ENCODE measurements at regions not wholly inside any gene's neighbourhood (a gene's known extent, or its start where the extent isn't known, plus 50 kb on each side); places are given as distances from the start of the nearest gene placed in this dataset.

DNA sequence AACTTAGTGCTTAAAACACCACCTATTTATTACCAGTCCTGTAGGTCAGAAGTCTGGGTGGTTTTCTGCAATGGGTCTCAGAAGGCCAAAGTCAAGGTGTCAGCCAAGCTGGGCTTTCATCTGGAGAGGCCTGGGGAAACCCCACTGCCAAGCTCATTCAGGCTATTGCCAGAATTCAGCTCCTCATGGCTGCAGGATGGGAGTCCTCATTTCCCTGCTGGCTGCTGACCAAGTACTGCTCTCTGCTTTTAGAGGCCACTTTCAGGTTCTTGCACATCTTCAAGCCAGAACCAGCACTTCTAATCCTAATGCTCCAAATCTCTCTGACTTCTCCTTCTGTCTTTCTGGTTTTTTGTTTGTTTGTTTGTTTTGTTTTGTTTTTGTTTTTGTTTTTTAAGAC is 109.3 kb downstream of the BCOR start:
- Mint-ChIP-seq H3K4me3 (no peak overlapping the region), H3K36me3 (ENCODE audit: low read depth) (no peaks in the 10 kb centered on the region), H3K4me1 (peaks cover 4% of the 10 kb centered on the region), H3K27ac (no peak overlapping the region), H3K27me3 (no peaks in the 10 kb centered on the region), H3K9me3 (no peaks in the 10 kb centered on the region)
- DNase-seq: no peak
- intact Hi-C loops (cut with micrococcal nuclease): no loop called here

DNA sequence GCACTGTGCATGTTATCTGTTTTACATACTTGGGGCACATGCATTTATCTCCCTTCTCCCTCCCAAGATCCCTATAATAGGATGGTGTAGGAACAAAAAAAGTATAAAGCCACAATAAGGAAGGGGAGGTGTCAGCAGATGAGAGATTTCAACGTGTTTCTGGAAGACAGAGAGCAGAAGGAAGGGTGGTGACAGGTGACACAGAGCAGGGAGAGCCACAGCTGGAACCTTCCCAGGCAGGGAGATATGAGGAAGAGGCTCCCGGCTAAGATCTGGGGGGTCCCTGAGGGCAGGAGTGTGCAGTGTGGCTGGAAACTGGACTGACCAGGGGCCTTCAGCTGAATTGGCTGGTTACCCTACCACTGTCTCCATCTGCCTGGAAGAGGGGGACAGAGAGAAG is 107.4 kb downstream of the BCOR start:
- Mint-ChIP-seq H3K27me3 (no peaks in the 10 kb centered on the region), H3K9me3 (no peaks in the 10 kb centered on the region), H3K4me3 (no peak overlapping the region), H3K4me1 (peaks cover 4% of the 10 kb centered on the region), H3K36me3 (ENCODE audit: low read depth) (no peaks in the 10 kb centered on the region), H3K27ac (no peak overlapping the region)
- DNase-seq: no peak
- intact Hi-C loops (cut with micrococcal nuclease): no loop called here

DNA sequence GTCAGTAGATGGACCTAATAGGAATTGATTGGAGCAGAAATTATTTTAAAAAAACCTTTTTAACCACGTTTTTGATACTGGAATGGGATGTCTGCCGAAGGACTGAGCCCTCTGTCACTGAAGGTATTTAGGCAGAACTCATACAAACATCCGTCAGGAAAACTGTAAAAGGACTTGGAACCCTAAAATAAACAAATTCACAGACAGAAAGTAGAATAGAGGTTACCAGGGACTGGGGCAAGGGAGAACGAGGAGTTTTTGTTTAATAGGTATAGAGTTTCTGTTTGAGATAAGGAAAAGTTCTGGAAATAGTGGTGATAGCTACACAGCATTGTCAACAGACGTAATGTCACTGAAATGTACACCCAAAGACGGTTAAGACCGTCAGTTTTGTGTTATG is 105.5 kb downstream of the BCOR start:
- peaks cover 6% of the 10 kb centered on the region for H3K4me1 Mint-ChIP-seq
- intact Hi-C loops (cut with micrococcal nuclease): no loop called here
- no peaks in the 10 kb centered on the region for H3K9me3 Mint-ChIP-seq
- H3K27ac Mint-ChIP-seq: no peak overlapping the region
- no peaks in the 10 kb centered on the region for H3K36me3 Mint-ChIP-seq (ENCODE audit: low read depth)
- no peak for DNase-seq
- no peak overlapping the region for H3K4me3 Mint-ChIP-seq
- no peaks in the 10 kb centered on the region for H3K27me3 Mint-ChIP-seq

DNA sequence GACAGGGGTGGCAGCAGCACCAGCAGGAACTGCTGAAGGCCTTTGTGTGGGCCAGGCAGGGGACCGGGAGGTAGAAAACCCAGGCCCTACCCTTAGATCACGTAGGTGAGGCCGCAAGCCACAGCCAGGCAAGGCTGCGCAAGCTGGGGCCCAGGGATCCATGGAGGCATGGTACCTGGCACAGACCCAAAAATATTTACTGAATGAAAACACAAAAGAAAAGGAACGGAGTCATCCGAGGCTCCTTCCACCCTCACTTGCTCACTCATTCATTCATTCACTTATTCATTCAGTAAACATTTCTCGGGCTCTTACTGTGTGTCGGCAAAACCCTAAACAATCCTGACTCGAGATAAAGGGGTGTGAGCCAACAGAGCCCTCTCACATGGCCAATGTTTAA is 102.3 kb downstream of the BCOR start:
- Mint-ChIP-seq H3K9me3 (no peaks in the 10 kb centered on the region), H3K4me1 (peaks cover 6% of the 10 kb centered on the region), H3K27me3 (no peaks in the 10 kb centered on the region), H3K4me3 (no peak overlapping the region), H3K27ac (no peak overlapping the region), H3K36me3 (ENCODE audit: low read depth) (no peaks in the 10 kb centered on the region)
- DNase-seq: no peak
- intact Hi-C loops (cut with micrococcal nuclease): no loop called here

DNA sequence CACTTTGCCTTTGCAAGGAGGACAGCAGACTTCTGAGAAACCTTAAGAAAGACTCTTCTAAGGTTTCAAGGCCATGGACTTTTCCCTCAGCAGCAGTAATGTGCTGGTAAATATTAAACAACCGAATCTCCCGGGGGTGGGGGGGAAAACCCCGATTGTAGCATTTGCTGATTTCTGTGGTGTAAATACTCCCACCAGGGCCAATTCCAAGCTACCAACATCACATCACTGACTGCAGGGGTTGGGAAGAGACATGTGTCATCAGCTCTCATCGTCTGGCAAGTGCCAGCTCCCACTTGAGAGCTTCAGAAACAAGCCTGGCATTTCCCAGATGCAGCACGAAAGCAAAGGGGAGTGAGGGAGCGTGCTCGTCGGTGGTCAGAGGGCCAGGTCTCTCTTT is 101.2 kb downstream of the BCOR start:
- Mint-ChIP-seq H3K36me3 (ENCODE audit: low read depth) (no peaks in the 10 kb centered on the region), H3K27ac (no peak overlapping the region), H3K4me1 (peaks cover 5% of the 10 kb centered on the region), H3K9me3 (no peaks in the 10 kb centered on the region), H3K4me3 (no peak overlapping the region), H3K27me3 (peaks cover 4% of the 10 kb centered on the region)
- intact Hi-C loops (cut with micrococcal nuclease): no loop called here
- no peak for DNase-seq

DNA sequence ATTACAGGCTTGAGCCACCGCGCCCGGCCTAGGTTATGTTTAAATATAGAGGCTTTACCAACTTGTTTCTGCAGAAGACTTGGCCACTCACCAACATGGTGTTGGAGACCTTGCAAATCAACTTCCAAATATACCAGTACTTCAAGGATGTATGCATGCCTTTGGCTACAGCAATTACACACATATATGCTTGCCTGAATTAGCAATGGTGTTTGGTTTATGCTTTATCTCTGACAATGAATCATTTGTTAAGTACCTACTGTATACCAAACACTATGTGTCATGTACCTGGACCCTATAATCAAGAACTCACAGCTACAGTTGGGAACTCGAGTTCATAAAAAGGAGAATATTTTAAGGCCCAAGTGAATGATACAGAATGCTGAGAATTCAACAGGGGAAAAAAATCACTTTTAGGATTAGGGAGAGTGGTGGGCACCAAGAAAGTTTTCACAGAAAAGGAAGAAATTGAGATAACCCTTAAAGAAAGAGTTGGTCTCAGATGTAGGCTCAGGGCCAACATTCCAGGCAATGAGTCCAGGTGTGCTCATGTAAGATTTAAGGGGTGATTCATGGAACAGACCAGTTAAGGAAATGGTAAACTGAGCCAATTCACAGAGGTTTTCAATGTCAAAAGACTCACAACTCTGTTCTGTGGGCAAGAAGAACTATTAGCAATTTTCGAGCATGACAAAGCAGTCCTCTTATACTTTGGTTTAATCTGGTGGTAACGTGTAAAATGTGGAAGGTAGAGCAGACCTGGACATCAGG is 98.9 kb downstream of the BCOR start:
- no peaks in the 10 kb centered on the region for H3K9me3 Mint-ChIP-seq
- H3K4me3 Mint-ChIP-seq: no peak overlapping the region
- no peaks in the 10 kb centered on the region for H3K36me3 Mint-ChIP-seq (ENCODE audit: low read depth)
- H3K4me1 Mint-ChIP-seq: peaks cover 9% of the 10 kb centered on the region
- DNase-seq: no peak
- peaks cover 6% of the 10 kb centered on the region for H3K27me3 Mint-ChIP-seq
- intact Hi-C loops (cut with micrococcal nuclease): no loop called here
- H3K27ac Mint-ChIP-seq: no peak overlapping the region
